ENCODE measurements at regions not wholly inside any gene's neighbourhood (a gene's known extent, or its start where the extent isn't known, plus 50 kb on each side); places are given as distances from the start of the nearest gene placed in this dataset.

DNA sequence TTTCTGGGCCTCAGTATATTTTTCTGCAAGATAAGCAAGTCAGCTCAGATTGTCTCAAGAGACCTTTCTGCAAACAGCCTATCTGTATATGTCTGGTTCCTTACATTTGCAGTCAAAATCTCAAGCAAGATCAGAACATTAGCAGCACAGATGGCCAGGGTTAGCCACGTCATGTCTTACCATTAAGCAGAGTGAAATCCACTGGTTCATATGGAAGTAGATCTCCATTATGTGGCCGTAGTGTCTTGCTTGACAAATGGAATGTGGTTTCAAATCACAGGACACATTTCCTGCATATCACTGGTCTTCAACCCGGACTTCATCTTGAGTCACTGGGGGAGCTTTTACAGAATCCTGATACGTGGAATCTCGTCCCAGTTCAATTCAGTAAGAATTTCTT, 500.2 kb downstream of the FBXO15 start:
- intact Hi-C loops (cut with DNase I), result no loop called here

GRCh38 chr18:73646772-73647171, 500.9 kb downstream of the FBXO15 start:
- no peak overlapping the region for H3K27ac ChIP-seq

More for the DNA sequence above, 500.2 kb downstream of the FBXO15 start:
- DNase-seq (no peak), ATAC-seq (no peak)
- Histone ChIP-seq H3K9me3 (no peaks in the 10 kb centered on the region), H3K27ac (no peak overlapping the region), H3K4me3 (no peak overlapping the region), H3K27me3 (ENCODE audit: insufficient read depth in 3 of 3, low read length in 2 of 3) (no peaks in the 10 kb centered on the region), H3K36me3 (ENCODE audit: insufficient read depth in 1 of 2, low read depth in 1 of 2) (no peaks in the 10 kb centered on the region), H3K4me1 (no peaks in the 10 kb centered on the region)
- WGBS, 3 donors, result 75 to 82% (median 77%) methylated on average over 5 of the region's 5 CpGs
- no peak for TF ChIP-seq CTCF (IDR thresholded peaks at IDR 0.05)

GRCh38 chr18:73646196-73646595, 501.4 kb downstream of the FBXO15 start:
- no peak for TF ChIP-seq CTCF (IDR thresholded peaks at IDR 0.05)
- DNase-seq (no peak), ATAC-seq (no peak)
- no peak overlapping the region for H3K27ac ChIP-seq
- no peaks in the 10 kb centered on the region for H3K36me3 ChIP-seq (ENCODE audit: insufficient read depth in 1 of 2, low read depth in 1 of 2)
- H3K27me3 ChIP-seq (ENCODE audit: insufficient read depth in 3 of 3, low read length in 2 of 3), result no peaks in the 10 kb centered on the region
- intact Hi-C loops (cut with DNase I), result no loop called here
- WGBS, 3 donors, result 30 to 46% (median 30%) methylated on average over 4 of the region's 4 CpGs
- no peak overlapping the region for H3K4me3 ChIP-seq
- no peaks in the 10 kb centered on the region for H3K4me1 ChIP-seq
- no peaks in the 10 kb centered on the region for H3K9me3 ChIP-seq

More at GRCh38 chr18:73646772-73647171, 500.9 kb downstream of the FBXO15 start:
- TF ChIP-seq CTCF (IDR thresholded peaks at IDR 0.05), result no peak
- WGBS, 3 donors, result 47 to 60% (median 52%) methylated on average over 3 of the region's 3 CpGs
- H3K9me3 ChIP-seq, result no peaks in the 10 kb centered on the region
- DNase-seq, result no peak
- H3K27me3 ChIP-seq (ENCODE audit: insufficient read depth in 3 of 3, low read length in 2 of 3), result no peaks in the 10 kb centered on the region
- no peaks in the 10 kb centered on the region for H3K4me1 ChIP-seq
- H3K36me3 ChIP-seq (ENCODE audit: insufficient read depth in 1 of 2, low read depth in 1 of 2), result no peaks in the 10 kb centered on the region
- ATAC-seq, result no peak
- H3K4me3 ChIP-seq, result no peak overlapping the region
- intact Hi-C loops (cut with DNase I), result no loop called here

DNA sequence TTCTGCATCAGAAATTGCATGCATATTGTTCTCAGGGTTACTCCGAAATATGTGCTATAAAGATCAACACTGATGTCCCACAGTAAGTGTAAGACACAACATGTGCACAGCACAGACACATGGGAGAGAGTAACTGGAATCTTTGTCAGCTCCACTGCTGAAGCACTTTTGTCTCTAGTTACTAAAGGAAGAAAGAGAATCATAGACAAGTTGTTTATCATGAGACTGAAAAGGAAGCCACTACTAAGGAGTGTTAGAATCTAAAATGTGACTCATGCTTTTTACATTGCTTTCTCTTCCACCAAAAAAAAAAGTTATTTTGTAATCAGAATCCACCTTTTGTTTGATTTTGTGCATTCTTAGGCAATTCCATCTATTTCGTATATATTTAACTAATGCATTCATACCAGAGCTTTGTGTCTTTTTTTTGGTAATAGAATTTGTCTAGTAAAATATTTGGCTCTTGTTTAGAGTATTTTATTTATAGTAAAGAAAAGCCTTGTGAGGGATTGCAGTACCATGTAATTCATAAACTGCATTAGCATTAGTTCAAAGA, 502.4 kb downstream of the FBXO15 start:
- intact Hi-C loops (cut with DNase I), result no loop called here
- Histone ChIP-seq H3K36me3 (ENCODE audit: insufficient read depth in 1 of 2, low read depth in 1 of 2) (no peaks in the 10 kb centered on the region), H3K9me3 (no peaks in the 10 kb centered on the region), H3K27me3 (ENCODE audit: insufficient read depth in 3 of 3, low read length in 2 of 3) (no peaks in the 10 kb centered on the region), H3K4me1 (no peaks in the 10 kb centered on the region), H3K27ac (no peak overlapping the region), H3K4me3 (no peak overlapping the region)
- 73 to 88% (median 81%) methylated on average over 2 of the region's 2 CpGs for WGBS, 3 donors
- TF ChIP-seq CTCF (IDR thresholded peaks at IDR 0.05), result no peak
- ATAC-seq (no peak), DNase-seq (no peak)

DNA sequence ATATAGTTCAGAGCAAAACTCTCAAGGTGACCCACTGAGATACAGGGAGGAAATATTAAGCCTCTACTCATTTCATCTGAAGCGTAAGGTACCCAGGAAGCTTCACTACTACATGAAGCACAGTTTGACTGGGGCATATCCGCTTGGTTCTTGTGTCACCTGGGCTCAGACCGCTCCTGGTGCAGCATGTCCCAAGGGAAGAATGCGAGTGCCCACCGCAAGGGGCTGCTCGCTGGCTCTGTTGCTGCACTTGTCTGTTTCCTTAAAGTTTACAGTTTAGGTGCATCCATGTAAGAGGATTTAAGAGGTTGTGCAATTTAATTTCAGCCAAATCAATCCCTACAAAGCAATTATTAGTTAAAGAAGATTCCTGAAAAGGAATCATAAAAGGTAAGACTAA, 507.8 kb downstream of the FBXO15 start:
- no peak overlapping the region for H3K27ac ChIP-seq
- no peak for TF ChIP-seq CTCF (IDR thresholded peaks at IDR 0.05)
- H3K36me3 ChIP-seq (ENCODE audit: insufficient read depth in 1 of 2, low read depth in 1 of 2), result no peaks in the 10 kb centered on the region
- DNase-seq, result no peak
- H3K27me3 ChIP-seq (ENCODE audit: insufficient read depth in 3 of 3, low read length in 2 of 3), result no peaks in the 10 kb centered on the region
- no peaks in the 10 kb centered on the region for H3K9me3 ChIP-seq
- ATAC-seq, result no peak
- WGBS, 3 donors, result 79 to 84% (median 81%) methylated on average over 6 of the region's 6 CpGs
- intact Hi-C loops (cut with DNase I), result no loop called here
- H3K4me3 ChIP-seq, result no peak overlapping the region
- no peaks in the 10 kb centered on the region for H3K4me1 ChIP-seq
